PC-9 (cell line): ENCODE measurements at regions not wholly inside any gene's neighbourhood (a gene's known extent, or its start where the extent isn't known, plus 50 kb on each side); places are given as distances from the start of the nearest gene placed in this dataset.

Experiments used
- EZH2 ChIP-seq: fragments of 200-600 bp; sonication (generic); IDR thresholded peaks from 2 replicates; pipeline ENCODE4 v1.8.0; 2017; ENCODE audit warnings: antibody characterized with exemption, low read depth
- TF ChIP-seq, protein P1 (sequence below): fragments of 200-600 bp; sonication (generic); conservative IDR thresholded peaks from 2 replicates; pipeline ENCODE4 v1.6.1; 2017; ENCODE audit warnings: mixed run types, antibody characterized with exemption, mild to moderate bottlenecking, moderate library complexity

GRCh38 chr4:123536225-123536624 is 139.6 kb downstream of the SPRY1 start:
- TF ChIP-seq, protein P1, sequence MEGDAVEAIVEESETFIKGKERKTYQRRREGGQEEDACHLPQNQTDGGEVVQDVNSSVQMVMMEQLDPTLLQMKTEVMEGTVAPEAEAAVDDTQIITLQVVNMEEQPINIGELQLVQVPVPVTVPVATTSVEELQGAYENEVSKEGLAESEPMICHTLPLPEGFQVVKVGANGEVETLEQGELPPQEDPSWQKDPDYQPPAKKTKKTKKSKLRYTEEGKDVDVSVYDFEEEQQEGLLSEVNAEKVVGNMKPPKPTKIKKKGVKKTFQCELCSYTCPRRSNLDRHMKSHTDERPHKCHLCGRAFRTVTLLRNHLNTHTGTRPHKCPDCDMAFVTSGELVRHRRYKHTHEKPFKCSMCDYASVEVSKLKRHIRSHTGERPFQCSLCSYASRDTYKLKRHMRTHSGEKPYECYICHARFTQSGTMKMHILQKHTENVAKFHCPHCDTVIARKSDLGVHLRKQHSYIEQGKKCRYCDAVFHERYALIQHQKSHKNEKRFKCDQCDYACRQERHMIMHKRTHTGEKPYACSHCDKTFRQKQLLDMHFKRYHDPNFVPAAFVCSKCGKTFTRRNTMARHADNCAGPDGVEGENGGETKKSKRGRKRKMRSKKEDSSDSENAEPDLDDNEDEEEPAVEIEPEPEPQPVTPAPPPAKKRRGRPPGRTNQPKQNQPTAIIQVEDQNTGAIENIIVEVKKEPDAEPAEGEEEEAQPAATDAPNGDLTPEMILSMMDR: no peak
- TF ChIP-seq EZH2: no peak
